ENCODE measurements at regions not wholly inside any gene's neighbourhood (a gene's known extent, or its start where the extent isn't known, plus 50 kb on each side); places are given as distances from the start of the nearest gene placed in this dataset.

DNA sequence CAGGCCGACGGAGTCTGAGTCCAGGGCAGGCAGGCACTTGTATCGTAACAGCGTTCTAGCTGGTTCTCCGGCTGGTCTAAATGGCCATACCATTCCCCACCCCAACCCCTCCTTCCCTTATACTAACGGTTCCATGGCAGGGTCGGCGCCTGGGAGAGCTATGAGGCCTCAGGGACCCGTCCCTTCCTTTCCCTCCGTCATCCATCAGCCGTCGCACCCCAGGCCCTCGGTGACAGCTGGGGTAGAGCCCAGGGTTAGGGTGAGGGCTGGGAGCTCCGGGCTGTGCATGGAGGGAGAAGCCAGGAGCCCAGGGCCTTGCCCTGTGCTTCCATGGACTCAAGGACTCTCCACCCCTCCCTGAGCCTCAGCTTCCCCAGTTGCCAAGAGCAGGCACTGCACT, 101.4 kb downstream of the RBFOX3 start:
- H3K27ac Mint-ChIP-seq, result no peak overlapping the region
- CTCF ChIA-PET, result no interaction called here
- peaks cover 3% of the 10 kb centered on the region for H3K9me3 Mint-ChIP-seq (ENCODE audit: low read depth)
- H3K4me3 Mint-ChIP-seq, result no peak overlapping the region
- H3K36me3 Mint-ChIP-seq, result no peaks in the 10 kb centered on the region
- no peaks in the 10 kb centered on the region for H3K27me3 Mint-ChIP-seq
- no peak for ATAC-seq
- no peaks in the 10 kb centered on the region for H3K4me1 Mint-ChIP-seq
- DNase-seq, result no peak

- peaks cover 3% of the 10 kb centered on the region for H3K9me3 Mint-ChIP-seq (ENCODE audit: low read depth)
- no peak overlapping the region for H3K27ac Mint-ChIP-seq
- H3K36me3 Mint-ChIP-seq, result no peaks in the 10 kb centered on the region
- H3K27me3 Mint-ChIP-seq, result no peaks in the 10 kb centered on the region
- ATAC-seq (no peak), DNase-seq (no peak)
- H3K4me1 Mint-ChIP-seq, result no peaks in the 10 kb centered on the region
- CTCF ChIA-PET, result no interaction called here
- H3K4me3 Mint-ChIP-seq, result no peak overlapping the region
These were observed 101.8 kb downstream of the RBFOX3 start for GRCh38 chr17:79509008-79509407.

DNA sequence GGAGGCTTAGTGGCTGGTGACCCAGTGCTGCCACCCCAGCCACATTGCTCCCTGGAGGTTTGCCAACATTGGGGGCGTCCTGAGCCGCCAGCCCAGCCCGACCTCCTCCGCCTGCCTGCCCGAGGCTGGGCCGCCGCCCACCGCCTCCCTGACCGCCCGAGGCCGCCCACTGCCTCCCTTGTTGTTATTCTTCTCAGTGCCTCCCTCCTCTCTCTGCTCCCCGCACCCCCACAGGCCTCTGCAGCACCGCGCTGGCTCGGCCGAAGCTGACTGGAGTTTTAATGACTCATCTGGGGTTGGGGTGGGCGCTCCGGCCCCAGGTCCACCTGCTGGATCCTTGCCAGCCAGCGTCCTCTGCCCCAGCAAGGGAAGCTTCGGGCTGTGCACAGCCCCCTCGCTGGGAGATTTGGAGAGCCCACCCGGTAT, 102.5 kb downstream of the RBFOX3 start:
- no peak for DNase-seq
- CTCF ChIA-PET, result no interaction called here
- ATAC-seq, result no peak
- Mint-ChIP-seq H3K36me3 (no peaks in the 10 kb centered on the region), H3K4me1 (no peaks in the 10 kb centered on the region), H3K27ac (no peak overlapping the region), H3K9me3 (ENCODE audit: low read depth) (peaks cover 3% of the 10 kb centered on the region), H3K4me3 (no peak overlapping the region), H3K27me3 (no peaks in the 10 kb centered on the region)

DNA sequence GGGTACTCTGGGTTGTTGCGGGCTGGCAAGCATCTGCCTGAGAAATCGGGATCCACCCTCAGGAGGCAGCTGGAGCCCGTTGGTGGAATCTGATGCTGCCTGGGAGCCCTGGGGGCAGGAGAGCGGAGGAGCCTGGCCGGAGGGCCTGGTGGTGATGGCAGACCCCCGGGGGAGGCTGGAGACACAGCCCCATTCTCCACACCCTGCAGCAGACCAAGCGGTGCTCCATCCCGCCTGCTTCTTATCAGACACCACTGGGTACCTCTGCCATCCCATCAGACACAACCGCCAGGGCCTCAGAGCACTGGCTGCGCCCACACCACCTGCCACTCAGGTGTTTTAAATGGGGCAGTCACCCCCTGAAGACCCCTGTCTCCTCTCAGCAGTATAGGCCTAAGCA, 103.9 kb downstream of the RBFOX3 start:
- peaks cover 3% of the 10 kb centered on the region for H3K9me3 Mint-ChIP-seq (ENCODE audit: low read depth)
- H3K36me3 Mint-ChIP-seq, result no peaks in the 10 kb centered on the region
- H3K4me1 Mint-ChIP-seq, result no peaks in the 10 kb centered on the region
- H3K4me3 Mint-ChIP-seq, result no peak overlapping the region
- no peak for DNase-seq
- CTCF ChIA-PET, result no interaction called here
- H3K27ac Mint-ChIP-seq, result no peak overlapping the region
- H3K27me3 Mint-ChIP-seq, result no peaks in the 10 kb centered on the region
- no peak for ATAC-seq

DNA sequence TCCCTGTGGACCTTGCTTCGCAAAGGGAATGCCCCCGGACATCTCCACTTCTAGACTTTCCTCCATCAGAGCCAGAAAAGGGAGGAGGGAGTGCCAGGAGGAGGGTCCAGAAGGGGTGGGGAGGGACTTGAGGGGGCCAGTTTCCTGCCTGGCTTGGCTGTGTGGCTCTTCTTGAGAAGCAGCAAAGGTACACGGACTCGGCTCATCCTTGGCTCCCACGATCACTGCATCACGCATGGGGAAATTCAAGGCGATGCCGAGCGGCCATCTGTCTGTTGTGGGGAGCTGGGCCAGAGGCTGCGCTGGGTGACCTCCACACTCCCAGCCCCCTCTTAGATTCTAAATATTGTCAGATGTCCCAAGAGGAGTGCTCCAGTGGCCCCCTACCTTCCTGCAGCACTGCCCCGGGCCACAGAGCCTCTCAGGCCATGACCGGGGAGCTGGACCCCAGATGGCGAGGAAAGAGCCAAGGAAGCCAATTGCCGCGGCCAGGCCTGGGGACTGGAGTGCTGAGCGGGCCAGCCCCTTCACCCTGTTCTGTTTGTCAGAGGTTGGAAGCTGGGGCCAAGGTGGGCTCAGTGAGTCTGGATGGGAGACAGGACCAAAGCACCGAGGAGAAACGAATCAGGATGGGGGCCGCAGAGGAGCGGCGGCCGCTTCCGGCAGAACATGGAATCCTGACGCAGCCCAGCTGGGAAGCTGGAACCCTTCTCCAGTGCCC, 104.5 kb downstream of the RBFOX3 start:
- H3K27me3 Mint-ChIP-seq, result no peaks in the 10 kb centered on the region
- peaks cover 3% of the 10 kb centered on the region for H3K9me3 Mint-ChIP-seq (ENCODE audit: low read depth)
- no peak overlapping the region for H3K4me3 Mint-ChIP-seq
- H3K27ac Mint-ChIP-seq, result no peak overlapping the region
- no peaks in the 10 kb centered on the region for H3K36me3 Mint-ChIP-seq
- H3K4me1 Mint-ChIP-seq, result no peaks in the 10 kb centered on the region
- CTCF ChIA-PET, result no interaction called here
- ATAC-seq, result no peak
- no peak for DNase-seq

GRCh38 chr17:79505199-79505598, 105.7 kb downstream of the RBFOX3 start:
- Mint-ChIP-seq H3K4me3 (no peak overlapping the region), H3K27me3 (no peaks in the 10 kb centered on the region), H3K4me1 (no peaks in the 10 kb centered on the region), H3K36me3 (no peaks in the 10 kb centered on the region), H3K27ac (no peak overlapping the region), H3K9me3 (ENCODE audit: low read depth) (no peaks in the 10 kb centered on the region)
- no peak for ATAC-seq
- CTCF ChIA-PET, result no interaction called here
- DNase-seq, result no peak

GRCh38 chr17:79504181-79504605, 106.7 kb downstream of the RBFOX3 start:
- Mint-ChIP-seq H3K4me3 (no peak overlapping the region), H3K9me3 (ENCODE audit: low read depth) (peaks cover under 1% of the 10 kb centered on the region), H3K27me3 (no peaks in the 10 kb centered on the region), H3K4me1 (no peaks in the 10 kb centered on the region), H3K36me3 (no peaks in the 10 kb centered on the region), H3K27ac (no peak overlapping the region)
- no peak for ATAC-seq
- CTCF ChIA-PET, result no interaction called here
- DNase-seq, result no peak

- Mint-ChIP-seq H3K4me3 (no peak overlapping the region), H3K9me3 (ENCODE audit: low read depth) (peaks cover 2% of the 10 kb centered on the region), H3K27ac (no peak overlapping the region), H3K27me3 (no peaks in the 10 kb centered on the region), H3K4me1 (no peaks in the 10 kb centered on the region), H3K36me3 (no peaks in the 10 kb centered on the region)
- no peak for ATAC-seq
- CTCF ChIA-PET, result no interaction called here
- DNase-seq, result no peak
These were observed 107.6 kb downstream of the RBFOX3 start for GRCh38 chr17:79503126-79503839.

- ATAC-seq, result no peak
- Mint-ChIP-seq H3K27me3 (no peaks in the 10 kb centered on the region), H3K36me3 (no peaks in the 10 kb centered on the region), H3K27ac (no peak overlapping the region), H3K4me1 (no peaks in the 10 kb centered on the region), H3K4me3 (no peak overlapping the region), H3K9me3 (ENCODE audit: low read depth) (peaks cover 2% of the 10 kb centered on the region)
- CTCF ChIA-PET, result no interaction called here
- no peak for DNase-seq
These were observed 108.9 kb downstream of the RBFOX3 start for GRCh38 chr17:79501910-79502309.

GRCh38 chr17:79500745-79501618, 109.9 kb downstream of the RBFOX3 start:
- H3K36me3 Mint-ChIP-seq, result no peaks in the 10 kb centered on the region
- no peak overlapping the region for H3K27ac Mint-ChIP-seq
- no peak overlapping the region for H3K4me3 Mint-ChIP-seq
- CTCF ChIA-PET, result no interaction called here
- DNase-seq (no peak), ATAC-seq (no peak)
- H3K4me1 Mint-ChIP-seq, result no peaks in the 10 kb centered on the region
- no peaks in the 10 kb centered on the region for H3K27me3 Mint-ChIP-seq
- H3K9me3 Mint-ChIP-seq (ENCODE audit: low read depth), result peaks cover 2% of the 10 kb centered on the region

DNA sequence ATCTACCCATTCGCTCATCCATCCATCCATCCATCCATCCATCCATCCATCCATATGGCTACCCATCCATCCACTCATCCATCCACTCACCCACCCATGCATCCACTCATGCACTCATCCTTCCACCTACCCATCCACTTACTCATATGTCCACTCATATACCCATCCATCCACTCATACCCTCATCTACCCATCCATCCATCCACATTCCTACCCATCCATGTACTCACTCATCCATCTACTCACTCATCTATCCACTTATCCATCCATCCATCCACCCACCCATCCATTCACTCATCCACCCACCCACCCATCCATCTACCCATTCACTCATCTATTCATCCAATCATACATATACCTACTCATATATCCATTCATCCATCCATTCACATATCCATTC, 112.0 kb downstream of the RBFOX3 start:
- Mint-ChIP-seq H3K27me3 (no peaks in the 10 kb centered on the region), H3K9me3 (ENCODE audit: low read depth) (peaks cover 2% of the 10 kb centered on the region), H3K4me3 (no peak overlapping the region), H3K36me3 (no peaks in the 10 kb centered on the region), H3K27ac (no peak overlapping the region), H3K4me1 (no peaks in the 10 kb centered on the region)
- no peak for ATAC-seq
- no peak for DNase-seq
- CTCF ChIA-PET, result no interaction called here

DNA sequence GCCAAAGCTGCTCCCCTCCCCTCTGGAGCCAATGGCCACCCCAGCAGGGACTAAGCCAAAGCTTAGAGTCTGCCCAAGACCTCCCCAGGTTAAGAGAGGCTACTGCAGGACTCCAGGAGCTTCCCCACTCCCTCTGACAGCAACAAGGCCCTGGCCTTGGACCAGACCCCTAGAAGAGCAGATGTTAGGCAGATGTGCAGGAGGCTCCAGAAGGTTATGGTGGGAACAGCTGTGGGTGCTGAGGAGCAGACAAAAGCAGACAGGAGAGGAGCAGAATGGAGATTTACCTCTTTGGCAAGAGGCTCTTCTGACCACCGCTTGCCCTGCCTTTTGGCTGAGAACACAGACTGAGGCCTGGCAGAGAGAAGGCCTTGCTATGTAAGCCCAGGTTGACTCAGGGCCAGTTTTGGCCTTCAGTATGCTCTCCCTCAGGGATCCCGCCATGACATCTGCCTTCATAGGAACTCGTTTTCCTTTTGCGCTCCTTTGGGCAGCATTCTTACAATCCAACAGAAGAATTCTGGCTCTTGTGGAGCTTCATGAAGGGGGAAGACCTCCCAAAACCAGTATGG, 113.0 kb downstream of the RBFOX3 start:
- no peaks in the 10 kb centered on the region for H3K36me3 Mint-ChIP-seq
- H3K27me3 Mint-ChIP-seq, result no peaks in the 10 kb centered on the region
- H3K27ac Mint-ChIP-seq, result no peak overlapping the region
- H3K4me1 Mint-ChIP-seq, result no peaks in the 10 kb centered on the region
- no peak overlapping the region for H3K4me3 Mint-ChIP-seq
- ATAC-seq (no peak), DNase-seq (no peak)
- CTCF ChIA-PET, result no interaction called here
- H3K9me3 Mint-ChIP-seq (ENCODE audit: low read depth), result peaks cover 2% of the 10 kb centered on the region

- no peak overlapping the region for H3K27ac Mint-ChIP-seq
- DNase-seq (no peak), ATAC-seq (no peak)
- CTCF ChIA-PET, result no interaction called here
- no peaks in the 10 kb centered on the region for H3K36me3 Mint-ChIP-seq
- peaks cover 2% of the 10 kb centered on the region for H3K9me3 Mint-ChIP-seq (ENCODE audit: low read depth)
- no peak overlapping the region for H3K4me3 Mint-ChIP-seq
- no peaks in the 10 kb centered on the region for H3K27me3 Mint-ChIP-seq
- H3K4me1 Mint-ChIP-seq, result no peaks in the 10 kb centered on the region
These were observed 114.3 kb downstream of the RBFOX3 start for GRCh38 chr17:79496422-79497005.
